GM18907 (cell line): ENCODE measurements at regions not wholly inside any gene's neighbourhood (a gene's known extent, or its start where the extent isn't known, plus 50 kb on each side); places are given as distances from the start of the nearest gene placed in this dataset.

Experiments
- ATAC-seq: cut with Tn5 transposase; IDR thresholded peaks from one replicate; pipeline ENCODE4 v1.9.1; 2021; ENCODE audit warnings: mild to moderate bottlenecking, moderate library complexity; ENCODE audit not compliant: unreplicated experiment

DNA sequence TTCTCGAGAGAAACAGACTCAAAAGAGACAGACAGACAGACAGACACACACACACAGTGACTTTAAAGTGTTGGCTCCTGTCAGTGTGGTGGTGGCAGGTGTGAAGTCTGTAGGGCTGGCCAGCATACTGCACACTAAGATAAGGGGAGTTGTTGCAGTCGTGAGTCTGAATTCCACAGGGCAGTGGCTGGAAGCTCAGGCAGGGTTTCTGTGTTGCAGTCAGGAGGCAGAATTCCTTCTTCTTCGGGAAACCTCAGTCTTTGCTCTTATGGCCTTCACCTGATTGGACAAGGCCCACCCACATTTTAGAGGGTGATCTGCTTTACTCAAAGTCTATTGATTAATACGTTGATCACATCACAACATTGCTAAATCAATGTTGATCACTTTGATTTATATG lies 478.4 kb upstream of the HS6ST1 start:
- ATAC-seq, result no peak

DNA sequence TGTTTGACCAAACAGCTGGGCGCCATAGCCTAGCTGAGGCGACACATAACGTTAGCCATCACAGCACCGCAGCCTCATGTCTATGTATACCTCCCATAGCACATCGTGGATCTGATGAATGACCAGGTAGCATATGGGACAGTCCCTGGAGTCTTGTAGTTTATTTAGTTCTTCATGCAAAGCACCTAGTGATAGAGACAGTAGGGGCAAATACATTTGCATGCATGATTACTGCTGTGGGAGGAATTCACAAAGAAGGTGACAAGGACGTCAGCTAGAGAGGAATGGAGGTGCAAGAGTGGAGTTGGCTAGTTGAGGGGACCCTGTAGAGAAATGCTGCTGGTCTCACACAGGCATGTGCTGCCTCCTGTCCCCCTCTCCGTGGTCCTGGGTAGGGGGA lies 478.9 kb upstream of the HS6ST1 start:
- no peak for ATAC-seq

DNA sequence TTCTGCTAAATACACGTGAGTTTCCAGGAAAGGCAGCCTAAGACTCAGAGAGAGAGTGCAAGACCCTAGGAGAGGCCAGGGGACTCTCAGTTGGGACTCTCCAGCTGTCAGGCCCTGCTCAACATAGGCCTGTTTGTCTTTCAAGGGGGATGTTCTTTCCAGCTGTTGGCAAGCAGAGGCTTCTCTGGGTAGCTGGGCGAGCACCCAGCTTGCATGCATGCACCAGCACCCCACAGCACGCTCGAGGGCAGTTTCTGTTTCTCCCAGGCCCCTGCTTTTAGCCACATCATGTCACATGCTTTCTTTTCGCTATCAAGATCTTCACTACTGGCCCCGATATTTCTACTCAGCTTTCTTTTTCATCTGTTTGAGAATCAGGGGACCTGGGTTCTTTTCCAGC lies 479.3 kb upstream of the HS6ST1 start:
- ATAC-seq, result no peak

DNA sequence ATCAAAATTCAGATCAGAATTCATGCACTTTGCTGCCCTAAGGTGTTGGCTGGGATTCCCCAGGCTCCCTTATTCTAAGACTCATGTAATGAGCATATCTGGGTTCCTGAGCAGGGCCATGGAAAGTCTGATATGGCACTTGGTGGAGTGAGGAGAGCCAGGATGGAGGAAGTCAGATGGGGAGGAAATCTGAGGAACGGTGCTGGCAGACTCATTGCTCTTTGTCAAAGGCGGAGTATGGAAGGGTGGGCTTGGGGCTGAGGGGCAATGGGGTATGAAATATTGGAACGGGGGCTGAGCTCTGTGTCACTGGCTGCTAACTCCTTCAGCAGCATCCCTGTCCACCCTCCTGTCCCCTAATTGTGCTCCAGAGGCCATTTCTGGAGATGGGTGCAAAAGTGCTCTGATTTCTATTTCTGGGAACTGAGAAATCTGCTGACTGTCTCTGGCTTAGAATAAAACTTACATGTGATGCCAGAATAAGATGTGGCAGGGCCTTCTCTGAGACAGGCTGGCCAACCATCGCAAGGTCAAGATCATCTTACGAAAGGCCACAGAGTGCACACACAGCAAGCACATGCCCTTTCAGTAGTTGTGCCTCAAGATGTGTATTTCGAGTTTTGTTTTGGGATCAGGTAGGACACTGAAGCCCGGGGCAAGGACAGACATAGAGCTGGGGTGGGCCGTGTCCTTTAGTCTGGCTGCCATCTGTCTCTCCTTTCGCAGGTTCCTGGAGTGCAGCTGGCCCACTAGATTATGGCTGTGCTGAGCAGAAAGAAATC lies 480.0 kb upstream of the HS6ST1 start:
- ATAC-seq, result no peak

DNA sequence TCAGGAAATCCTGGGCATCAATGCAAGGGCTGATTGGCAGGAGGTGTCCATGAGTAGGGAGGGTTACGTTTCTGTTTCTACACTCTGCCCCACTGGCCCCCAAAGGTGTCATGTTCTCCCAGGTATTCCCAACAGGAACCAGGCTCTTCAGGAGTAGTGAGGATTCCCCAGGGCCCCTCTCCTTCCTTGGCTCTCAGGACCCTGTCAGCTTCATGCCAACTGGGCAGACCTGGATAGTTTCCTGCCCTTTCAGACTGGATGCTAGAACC lies 480.6 kb upstream of the HS6ST1 start:
- no peak for ATAC-seq

DNA sequence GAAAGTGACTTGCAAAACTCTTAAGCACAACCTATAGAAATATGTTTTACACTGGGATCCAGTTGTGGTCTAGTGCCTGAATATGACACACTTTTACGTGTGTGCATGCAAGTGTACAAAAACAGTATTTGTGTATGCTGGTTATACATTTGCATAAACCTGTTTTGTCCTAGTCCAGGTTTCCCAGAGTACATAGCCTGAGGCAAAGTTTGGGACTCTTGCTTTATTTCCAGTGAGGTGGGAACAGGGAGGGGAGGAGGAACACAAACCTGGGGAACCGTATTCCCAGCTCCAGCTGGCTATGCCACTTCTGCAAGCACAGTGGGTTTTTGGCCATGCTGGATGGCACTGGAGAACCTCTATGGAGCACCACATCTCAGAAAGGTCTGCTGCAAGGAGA lies 481.1 kb upstream of the HS6ST1 start:
- no peak for ATAC-seq

DNA sequence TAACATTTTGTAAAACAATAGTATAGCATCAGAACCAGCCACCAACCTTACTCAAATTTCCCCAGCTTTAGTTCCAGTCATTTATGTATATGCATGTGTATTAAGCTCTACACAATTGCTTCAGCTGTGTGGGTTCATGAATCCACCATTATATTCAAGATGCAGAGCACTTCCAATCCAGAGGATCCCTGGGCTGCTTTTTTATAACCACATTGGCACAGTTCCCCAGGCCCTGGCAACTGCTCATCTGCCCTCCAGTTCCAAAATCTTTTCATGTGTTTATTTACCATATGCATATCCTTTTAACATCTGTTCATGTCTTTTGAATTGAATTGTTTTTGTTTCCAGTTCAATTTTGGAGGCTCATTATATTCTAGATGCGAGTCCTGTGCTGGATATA lies 482.9 kb upstream of the HS6ST1 start:
- no peak for ATAC-seq

DNA sequence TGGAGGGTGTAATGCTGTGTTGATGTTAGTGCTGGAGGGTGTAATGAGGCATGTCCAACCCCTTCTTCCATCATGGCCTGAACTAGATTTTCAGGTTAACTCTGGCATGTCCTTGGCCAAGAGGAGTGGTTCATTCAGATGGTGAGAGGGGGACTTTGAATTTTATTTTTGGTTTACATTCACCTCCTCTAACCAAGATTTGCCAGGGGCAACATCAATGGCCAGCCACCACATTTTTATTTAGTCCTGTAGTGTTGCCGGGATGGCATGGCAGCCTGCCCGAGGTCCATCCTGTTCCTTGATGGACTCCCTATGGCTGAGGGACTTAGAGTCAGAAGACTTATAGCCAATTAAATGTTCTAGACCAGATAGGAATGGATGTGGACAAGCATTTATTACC lies 484.6 kb upstream of the HS6ST1 start:
- ATAC-seq, result no peak

DNA sequence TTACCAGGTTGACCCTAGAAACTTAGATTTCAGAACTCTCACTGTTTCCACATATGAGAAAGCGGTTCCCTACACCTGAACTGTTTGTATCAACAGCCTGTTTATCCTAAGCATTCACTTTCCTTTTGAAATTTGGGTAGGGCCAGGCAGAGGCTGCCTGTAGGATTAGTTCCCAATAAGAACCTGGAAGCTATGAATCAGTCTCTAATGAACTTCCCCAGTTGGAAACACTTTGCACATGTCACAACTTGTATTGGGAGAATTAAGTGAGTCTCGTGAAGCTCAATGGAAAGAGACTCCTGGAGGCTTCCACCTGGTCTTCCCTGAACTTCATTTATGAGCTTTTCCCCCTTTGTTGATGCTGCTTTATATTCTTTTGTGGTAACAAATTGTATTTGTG lies 486.6 kb upstream of the HS6ST1 start:
- no peak for ATAC-seq

DNA sequence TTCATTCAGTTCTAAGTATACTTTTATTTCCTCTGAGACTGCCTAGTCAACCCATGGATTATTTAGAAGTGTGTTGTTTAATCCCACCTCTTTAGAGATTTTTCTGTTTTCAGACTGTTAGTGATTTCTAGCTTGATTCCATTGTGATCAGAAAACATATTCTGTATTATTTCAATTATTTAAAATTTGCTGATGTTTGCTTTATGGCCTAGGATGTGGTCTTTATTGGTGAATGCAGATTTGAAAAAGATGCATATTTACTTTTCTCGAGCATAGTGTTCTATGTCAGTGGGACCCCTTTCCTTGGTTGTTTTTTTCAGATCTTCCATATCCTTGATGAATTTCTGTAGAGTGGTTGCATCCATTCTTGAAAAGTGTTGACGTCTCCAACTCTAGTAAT lies 487.2 kb upstream of the HS6ST1 start:
- ATAC-seq, result no peak

DNA sequence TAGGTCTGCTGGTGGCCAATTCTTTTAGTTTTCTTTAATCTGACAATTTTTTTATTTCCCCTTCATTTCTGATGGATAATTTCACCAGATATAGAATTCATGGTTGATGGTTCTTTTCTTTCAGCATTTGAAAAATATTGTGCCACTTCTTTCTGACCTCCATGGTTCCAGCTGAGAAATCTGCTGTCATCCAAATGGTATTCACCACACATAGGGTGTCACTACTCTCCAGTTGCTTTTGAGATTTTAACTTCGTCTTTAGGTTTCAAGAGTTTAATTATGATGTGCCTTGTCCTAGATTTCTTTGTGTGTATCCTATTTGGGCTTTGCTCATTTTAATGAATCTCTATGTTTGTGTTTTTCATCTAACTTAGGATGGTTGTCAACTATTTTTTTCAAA lies 488.6 kb upstream of the HS6ST1 start:
- ATAC-seq, result no peak

DNA sequence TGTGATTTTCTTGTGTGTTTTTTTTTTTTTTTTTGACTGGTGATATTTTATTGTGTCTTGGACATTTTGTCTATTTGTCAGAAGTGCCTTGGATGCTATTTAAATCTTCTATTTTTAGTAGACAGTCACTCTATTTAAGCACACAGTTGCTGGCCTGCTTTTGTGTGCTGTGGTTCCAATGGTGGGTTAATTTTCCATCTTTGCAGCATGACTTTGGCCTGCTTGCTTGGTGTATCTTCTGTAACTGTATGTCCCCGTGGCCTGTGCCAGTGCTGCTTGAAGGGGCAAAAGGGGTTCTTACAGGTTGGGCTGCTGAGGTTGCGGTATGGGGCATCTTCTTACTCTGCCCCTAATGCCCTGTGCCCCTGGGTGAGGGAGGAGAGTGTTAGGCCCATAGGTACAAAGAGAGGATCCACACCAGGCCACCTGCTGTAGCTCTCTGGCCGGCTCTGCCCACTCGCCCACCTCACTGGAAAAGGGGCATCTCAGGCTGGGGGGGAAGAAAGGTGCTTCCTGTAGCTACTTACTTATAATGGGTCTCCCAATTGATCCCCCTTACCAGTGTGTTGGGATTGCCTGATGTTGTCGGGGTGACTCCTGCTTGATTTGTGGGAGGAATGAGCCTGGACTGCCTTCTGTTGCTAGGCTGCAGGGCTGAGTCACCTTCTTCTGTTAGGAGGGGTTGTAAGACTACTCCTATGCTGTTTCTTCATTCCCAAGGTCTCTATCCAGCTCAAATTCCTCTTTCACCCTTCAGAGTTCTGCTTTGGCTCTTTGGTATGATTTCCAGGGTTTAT lies 490.0 kb upstream of the HS6ST1 start:
- no peak for ATAC-seq

DNA sequence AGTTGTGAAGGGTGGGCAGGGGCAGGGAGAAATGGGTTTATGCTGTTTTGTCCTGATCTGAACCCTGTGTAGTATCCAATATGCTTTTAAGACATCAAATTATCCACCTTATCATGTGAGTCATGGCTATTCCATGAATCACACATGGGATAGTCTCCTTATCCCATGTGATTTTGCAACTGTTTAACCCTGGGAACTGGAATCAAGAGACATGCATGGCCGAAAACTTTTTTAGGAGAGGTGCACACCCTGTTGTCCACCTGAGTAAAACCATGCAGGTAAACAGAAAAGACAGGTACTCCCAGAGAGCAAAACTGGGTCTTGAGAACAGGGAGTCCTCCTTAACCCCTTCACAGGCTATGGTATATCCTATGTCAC lies 490.6 kb upstream of the HS6ST1 start:
- no peak for ATAC-seq

DNA sequence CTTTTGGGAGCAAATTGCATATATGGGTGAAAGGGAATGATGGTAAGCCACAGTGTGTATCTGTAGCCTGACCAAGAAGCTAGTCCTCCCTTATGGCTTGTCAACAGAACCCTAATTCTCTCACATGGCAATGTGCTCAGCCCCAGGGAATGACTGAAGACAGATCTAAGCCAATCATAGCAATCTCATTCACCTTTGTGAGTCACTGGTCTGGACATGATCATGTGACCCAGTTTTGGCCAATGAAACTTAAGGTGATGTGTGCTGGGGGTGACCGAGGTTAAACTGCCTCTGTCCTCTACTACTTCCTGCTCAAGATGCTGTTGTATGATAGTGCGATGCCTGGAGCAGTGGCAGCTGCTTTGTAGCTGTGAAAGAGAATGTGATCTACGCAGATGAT lies 491.2 kb upstream of the HS6ST1 start:
- no peak for ATAC-seq

DNA sequence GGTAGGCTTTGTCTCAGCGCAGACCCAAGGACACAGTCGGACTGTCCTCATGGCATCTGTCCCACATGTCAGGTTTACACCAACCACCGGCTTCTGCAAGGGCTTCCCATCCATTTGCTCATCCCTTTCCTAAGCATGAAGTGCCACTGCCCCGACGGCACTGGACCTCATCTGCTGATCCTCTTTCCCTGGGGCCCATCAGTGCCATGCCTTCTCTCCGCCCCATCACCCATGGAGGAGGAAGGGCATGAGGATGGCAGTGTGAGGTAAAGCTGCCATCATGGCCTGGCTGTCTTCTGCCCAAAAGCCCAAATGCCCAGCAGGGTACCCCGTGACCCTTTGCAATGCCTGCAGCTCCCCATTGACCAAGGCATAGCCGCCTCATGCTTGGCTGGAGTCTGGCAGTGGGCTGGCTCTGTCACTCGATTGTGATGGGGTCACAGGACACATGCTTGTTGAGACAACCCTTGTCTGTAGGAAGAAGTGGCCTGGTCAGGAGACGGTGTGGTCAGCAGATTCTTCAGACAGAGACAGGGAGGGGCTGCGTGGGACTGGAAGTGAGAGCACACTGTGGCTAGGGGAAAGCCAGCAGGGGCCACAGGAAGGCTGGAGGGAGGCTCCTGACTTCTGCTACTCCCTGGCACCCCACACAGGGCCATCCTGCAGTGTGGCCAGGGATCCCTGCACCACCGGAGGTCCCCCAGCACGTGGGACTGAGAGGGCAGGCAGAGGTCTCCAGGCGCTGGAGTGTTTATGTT lies 493.7 kb upstream of the HS6ST1 start:
- no peak for ATAC-seq

DNA sequence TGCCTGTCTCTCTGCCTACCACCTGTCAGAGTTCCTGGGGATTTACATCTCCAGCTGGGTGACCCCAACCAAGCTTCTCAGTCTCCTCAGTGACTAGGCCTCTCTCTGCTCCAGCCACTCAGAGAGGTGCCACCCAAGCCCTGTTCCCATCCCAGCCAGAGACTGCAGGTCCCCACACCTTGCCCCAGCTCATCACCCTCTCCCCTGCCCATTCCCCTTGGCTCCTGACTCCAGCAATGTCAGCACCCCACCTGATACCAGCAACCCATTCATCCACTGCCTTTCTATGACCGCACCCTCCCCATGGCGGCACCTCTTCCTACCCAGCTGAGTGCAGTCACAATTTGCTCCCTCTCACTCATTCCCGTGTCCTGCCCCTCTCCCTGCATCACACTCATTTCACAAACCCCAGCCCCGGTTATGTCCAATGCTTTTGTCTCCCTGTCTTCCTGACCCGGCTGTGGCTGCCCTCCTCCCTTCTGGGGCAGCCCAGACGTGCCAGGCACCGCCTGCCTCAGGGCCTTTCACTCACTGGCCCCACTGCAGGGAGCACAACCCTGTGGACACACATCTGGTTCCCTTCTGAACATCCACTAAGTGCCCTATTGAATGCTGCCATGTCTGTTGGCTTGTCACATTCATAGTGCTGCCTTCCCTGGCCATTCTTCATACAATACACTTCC lies 494.8 kb upstream of the HS6ST1 start:
- no peak for ATAC-seq

DNA sequence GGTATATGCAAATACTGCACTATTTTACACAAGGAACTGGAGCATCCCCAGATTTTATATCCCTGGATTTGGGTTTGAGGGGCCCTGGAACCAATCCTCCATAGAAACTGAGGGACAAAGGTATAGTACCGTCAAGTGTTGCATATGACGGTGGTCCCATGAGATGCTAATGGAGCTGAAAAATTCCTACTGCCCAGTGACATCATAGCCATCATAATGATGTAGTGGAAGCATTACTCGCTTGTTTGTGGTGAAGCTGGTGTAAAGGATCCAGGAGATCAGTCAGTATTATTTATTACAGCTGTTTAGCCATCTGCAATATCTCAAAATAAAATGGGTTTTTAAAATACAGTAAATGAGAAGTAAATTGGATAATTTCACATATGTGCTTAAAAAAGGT lies 496.6 kb upstream of the HS6ST1 start:
- ATAC-seq, result no peak

DNA sequence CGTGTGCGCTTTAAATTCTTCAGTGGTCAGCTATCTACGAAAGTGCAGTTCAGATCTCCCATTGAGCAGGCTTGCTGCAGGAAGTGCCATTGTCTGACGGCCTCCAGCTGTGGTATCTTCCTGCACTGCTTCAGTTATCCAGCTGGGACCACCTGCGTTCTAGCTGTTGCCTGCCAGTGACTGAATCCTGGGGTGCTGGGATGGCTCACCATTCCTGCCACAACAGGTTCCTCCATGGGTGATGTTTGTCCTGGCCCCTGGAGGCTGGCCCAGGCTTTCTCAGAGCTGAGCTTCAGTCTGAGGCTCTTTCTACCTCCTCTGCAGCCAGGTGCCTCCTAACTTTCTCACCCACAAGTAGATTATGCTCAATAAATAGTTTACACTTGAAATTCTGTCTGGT lies 498.5 kb upstream of the HS6ST1 start:
- ATAC-seq, result no peak

DNA sequence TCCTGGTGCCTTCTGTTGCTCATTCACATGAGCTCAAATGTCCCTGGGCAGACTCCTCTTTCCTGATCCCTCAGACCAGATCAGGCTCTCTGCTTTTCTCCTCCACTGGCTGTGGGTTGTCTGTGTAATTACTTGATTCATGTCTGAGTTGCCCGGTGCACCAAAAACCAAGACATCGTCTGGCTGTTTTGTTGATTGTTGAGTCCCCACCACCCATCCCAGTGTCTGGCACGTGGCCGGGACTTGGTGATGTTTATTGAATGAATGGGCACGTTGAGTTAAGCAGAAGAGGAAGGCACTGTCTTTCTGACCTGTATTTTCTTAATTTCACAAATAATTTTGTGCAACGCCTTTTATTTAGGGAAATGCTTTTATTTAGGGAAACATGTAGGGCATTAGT lies 499.1 kb upstream of the HS6ST1 start:
- no peak for ATAC-seq

DNA sequence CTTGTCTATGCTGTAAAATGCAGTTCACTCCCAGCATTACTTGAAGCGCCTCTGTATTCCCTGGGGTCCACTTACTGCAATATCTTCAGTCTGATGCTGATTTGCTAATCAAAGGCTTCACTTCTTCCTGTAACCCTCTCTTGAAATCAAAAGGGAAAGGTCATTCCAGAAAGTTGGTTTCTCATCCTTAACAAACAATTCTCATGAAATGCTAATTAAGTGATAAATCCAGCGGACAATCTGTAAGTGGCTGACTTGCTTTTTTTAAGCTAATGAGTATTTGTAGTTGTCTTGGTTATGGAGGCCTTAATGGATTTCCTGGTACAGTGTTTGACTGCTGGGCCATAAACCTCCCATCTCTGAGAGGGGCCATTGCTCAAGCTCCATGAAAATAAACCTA lies 499.6 kb upstream of the HS6ST1 start:
- ATAC-seq, result no peak

DNA sequence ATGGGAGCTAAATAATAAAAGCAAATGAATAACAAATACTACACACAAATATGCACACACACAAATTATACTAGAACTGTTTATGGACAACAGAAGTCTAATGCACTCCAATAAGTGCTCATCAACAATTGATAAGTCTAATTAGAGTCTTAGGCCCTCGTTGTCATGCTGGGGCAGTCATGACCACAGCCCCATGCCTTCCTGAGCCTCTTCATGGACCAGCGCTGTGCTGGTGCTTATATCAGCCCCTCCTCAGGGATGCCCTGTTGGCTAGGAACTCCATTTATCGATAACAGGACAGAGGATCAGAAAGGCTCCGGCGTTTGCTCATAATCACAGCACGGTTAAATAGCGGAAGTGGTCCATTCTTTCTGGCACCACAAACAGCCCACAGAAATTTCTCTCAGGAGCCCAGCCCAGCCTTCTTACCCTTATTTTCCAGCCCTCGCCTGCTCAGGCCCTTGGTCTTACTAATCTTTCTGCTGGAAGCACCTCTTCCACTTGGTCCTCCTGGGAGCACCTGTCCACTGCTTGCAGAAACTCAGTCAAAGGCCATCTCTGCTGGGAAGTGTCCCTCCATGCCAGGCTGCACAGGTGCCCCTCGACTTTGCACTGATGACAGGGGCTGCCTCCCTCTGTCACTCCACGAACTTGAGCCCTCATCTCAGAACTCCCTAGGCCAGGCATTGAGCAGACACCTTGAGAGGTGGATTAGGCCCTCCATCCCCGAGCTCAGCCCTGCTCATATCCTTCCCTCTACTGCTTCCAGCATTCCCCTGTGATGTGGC lies 500.2 kb upstream of the HS6ST1 start:
- no peak for ATAC-seq
